H1 (cell line): ENCODE measurements at regions not wholly inside any gene's neighbourhood (a gene's known extent, or its start where the extent isn't known, plus 50 kb on each side); places are given as distances from the start of the nearest gene placed in this dataset.

Experiments
- CTCF ChIA-PET: fragments of 300-600 bp; sonication (Branson Sonifier 250); formaldehyde crosslinking; loops from one replicate; lab custom pipeline; 2021; ENCODE audit not compliant: partially characterized antibody; lab: Charles Lee
- POLR2A ChIA-PET: fragments of 300-600 bp; sonication (Branson Sonifier 250); formaldehyde crosslinking; loops from one replicate; lab custom pipeline; 2021; ENCODE audit warnings: inconsistent platforms; ENCODE audit not compliant: partially characterized antibody; lab: Charles Lee
- DNase-seq, 2 experiments: peaks; one replicate each; pipeline versions ENCODE4 v3.0.0 to v3.0.0-alpha.2; 2010 to 2022; ENCODE audit warnings: low spot score in 2 of 2, low read depth in 1 of 2, mixed read lengths in 1 of 2
- FAIRE-seq: peaks from 2 replicates; lab custom pipeline; 2011; peaks lifted over from hg19 to GRCh38; lab: Jason Lieb, UNC
- H2AFZ ChIP-seq: 2 replicates; pipeline ENCODE4 v1.8.1; 2012; ENCODE audit warnings: low read length, inconsistent platforms
- H2AK5ac ChIP-seq: 2 replicates; pipeline ENCODE4 v1.6.1; 2013; ENCODE audit warnings: low read depth, low read length
- H2BK120ac ChIP-seq: replicated peaks from 2 replicates; pipeline ENCODE3; 2013; ENCODE audit warnings: low read depth, low read length, inconsistent platforms
- H2BK12ac ChIP-seq: 2 replicates; pipeline ENCODE4 v1.6.1; 2013; ENCODE audit warnings: low read depth, low read length
- H2BK15ac ChIP-seq: 2 replicates; pipeline ENCODE4 v1.6.1; 2013; ENCODE audit warnings: low read length
- H2BK20ac ChIP-seq: 2 replicates; pipeline ENCODE4 v1.6.1; 2013; ENCODE audit warnings: low read length
- H2BK5ac ChIP-seq: 2 replicates; pipeline ENCODE4 v1.6.1; 2013; ENCODE audit warnings: low read depth, low read length
- H3K14ac ChIP-seq: 2 replicates; pipeline ENCODE4 v1.6.1; 2013; ENCODE audit warnings: inconsistent platforms; ENCODE audit not compliant: insufficient read length
- H3K18ac ChIP-seq: 2 replicates; pipeline ENCODE4 v1.6.1; 2013; ENCODE audit warnings: low read length; ENCODE audit errors: extremely low read depth
- H3K23ac ChIP-seq: 2 replicates; pipeline ENCODE4 v1.6.1; 2013; ENCODE audit warnings: inconsistent platforms; ENCODE audit not compliant: insufficient read length
- H3K23me2 ChIP-seq: 2 replicates; pipeline ENCODE4 v1.6.1; 2013; ENCODE audit warnings: low read depth, low read length
- H3K27ac ChIP-seq: 2 replicates; pipeline ENCODE4 v1.6.1; 2011; ENCODE audit warnings: low read depth, low read length, inconsistent platforms
- H3K27me3 ChIP-seq, 4 experiments: replicated peaks in 1 of 4; 1 replicate in 1 of 4; 2 replicates in 3 of 4; pipeline versions ENCODE4 v1.6.1 to v1.8.1; 2011 to 2013; ENCODE audit warnings: low read length in 3 of 4, mild to moderate bottlenecking in 3 of 4, inconsistent platforms in 2 of 4, mixed read lengths in 2 of 4, moderate library complexity in 1 of 4; ENCODE audit not compliant: control insufficient read depth in 3 of 4, insufficient read depth in 3 of 4; ENCODE audit errors: extremely low read depth in 1 of 4
- H3K36me3 ChIP-seq, 4 experiments: 2 replicates each; pipeline versions ENCODE4 v1.6.1 to v1.8.1; 2011 to 2013; ENCODE audit warnings: mild to moderate bottlenecking in 4 of 4, low read length in 3 of 4, moderate library complexity in 2 of 4, control low read depth in 1 of 4, inconsistent platforms in 1 of 4; ENCODE audit not compliant: insufficient read depth in 4 of 4, control insufficient read depth in 2 of 4
- H3K4ac ChIP-seq: replicated peaks from 2 replicates; pipeline ENCODE3; 2013; ENCODE audit warnings: low read length, low read depth, mixed read lengths, inconsistent platforms; ENCODE audit not compliant: insufficient read length
- H3K4me1 ChIP-seq, 4 experiments: replicated peaks in 1 of 4; 1 replicate in 1 of 4; 2 replicates in 3 of 4; pipeline versions ENCODE4 v1.6.1 to v1.8.1; 2011 to 2013; ENCODE audit warnings: low read length in 3 of 4, inconsistent platforms in 2 of 4, mixed read lengths in 1 of 4; ENCODE audit not compliant: insufficient read depth in 4 of 4, control insufficient read depth in 3 of 4
- H3K4me2 ChIP-seq, 2 experiments: 2 replicates each; pipeline versions ENCODE4 v1.6.1 to v1.8.1; 2011 to 2013; ENCODE audit warnings: low read depth in 2 of 2, low read length in 2 of 2, control low read depth in 1 of 2, inconsistent platforms in 1 of 2, mild to moderate bottlenecking in 1 of 2; ENCODE audit not compliant: insufficient read depth in 1 of 2
- H3K4me3 ChIP-seq, 4 experiments: fragments of 200-600, 300-600 bp in 1 of 4; sonication (generic), shearing (Covaris generic), sonication (Bioruptor Twin) in 1 of 4; 2 replicates each; pipeline versions ENCODE4 v1.5.1 to v1.8.1; 2011 to 2016; ENCODE audit warnings: low read length in 4 of 4, low read depth in 3 of 4, control low read depth in 2 of 4, inconsistent platforms in 2 of 4, mild to moderate bottlenecking in 2 of 4, mixed read lengths in 1 of 4, moderate library complexity in 1 of 4; ENCODE audit not compliant: insufficient read depth in 2 of 4; ENCODE audit errors: extremely low read depth in 1 of 4
- H3K56ac ChIP-seq: replicated peaks from 2 replicates; pipeline ENCODE3; 2013; ENCODE audit warnings: low read depth, mild to moderate bottlenecking, mixed read lengths, low read length, inconsistent platforms; ENCODE audit not compliant: insufficient read length
- H3K79me1 ChIP-seq: 2 replicates; pipeline ENCODE4 v1.6.1; 2013; ENCODE audit warnings: low read depth, low read length, control low read depth
- H3K79me2 ChIP-seq, 2 experiments: 2 replicates each; pipeline versions ENCODE4 v1.6.1 to v1.8.1; 2012 to 2013; ENCODE audit warnings: low read length in 2 of 2, mild to moderate bottlenecking in 2 of 2, inconsistent platforms in 1 of 2; ENCODE audit not compliant: insufficient read depth in 2 of 2, control insufficient read depth in 1 of 2
- H3K9ac ChIP-seq, 4 experiments: replicated peaks in 1 of 4; 1 replicate in 1 of 4; 2 replicates in 3 of 4; pipeline versions ENCODE4 v1.6.1 to v1.8.1; 2011 to 2013; ENCODE audit warnings: low read depth in 3 of 4, low read length in 3 of 4, control low read depth in 2 of 4, mild to moderate bottlenecking in 2 of 4, moderate library complexity in 2 of 4, inconsistent platforms in 1 of 4; ENCODE audit errors: extremely low read depth in 1 of 4
- H3K9me3 ChIP-seq, 2 experiments: 2 replicates each; pipeline versions ENCODE4 v1.6.1 to v1.8.1; 2012 to 2013; ENCODE audit warnings: mild to moderate bottlenecking in 2 of 2, moderate library complexity in 2 of 2, control low read depth in 1 of 2, inconsistent platforms in 1 of 2, low read depth in 1 of 2, low read length in 1 of 2, mixed read lengths in 1 of 2; ENCODE audit not compliant: insufficient read depth in 2 of 2
- H4K20me1 ChIP-seq, 2 experiments: replicated peaks in 1 of 2; 2 replicates each; pipeline versions ENCODE3 to v1.8.1; 2011 to 2013; ENCODE audit warnings: inconsistent platforms in 2 of 2, low read length in 2 of 2, mild to moderate bottlenecking in 1 of 2; ENCODE audit not compliant: insufficient read depth in 2 of 2, control insufficient read depth in 1 of 2
- H4K5ac ChIP-seq: 2 replicates; pipeline ENCODE4 v1.6.1; 2013; ENCODE audit warnings: low read length, low read depth, mixed read lengths, inconsistent platforms; ENCODE audit not compliant: insufficient read length
- H4K8ac ChIP-seq: 2 replicates; pipeline ENCODE4 v1.8.0; 2013; ENCODE audit warnings: mild to moderate bottlenecking, moderate library complexity, low read length, inconsistent platforms; ENCODE audit not compliant: insufficient read depth; ENCODE audit errors: extremely low read depth
- H4K91ac ChIP-seq: replicated peaks from 2 replicates; pipeline ENCODE3; 2013; ENCODE audit warnings: low read length, mixed read lengths, inconsistent platforms; ENCODE audit not compliant: insufficient read length
- BACH1 ChIP-seq: IDR thresholded peaks from 2 replicates; pipeline ENCODE4 v1.6.1; 2012; ENCODE audit warnings: low read length, improper control_type of control experiment
- BCL11A ChIP-seq, 2 experiments: IDR thresholded peaks; one replicate each; pipeline ENCODE4 v1.6.1; 2011; ENCODE audit warnings: low read depth in 2 of 2, low read length in 2 of 2, mild to moderate bottlenecking in 2 of 2
- GTF2F1 ChIP-seq: IDR thresholded peaks from 2 replicates; pipeline ENCODE4 v1.6.1; 2012; ENCODE audit warnings: low read depth, low read length, improper control_type of control experiment, borderline replicate concordance
- RNF2 ChIP-seq: fragments of 200-900, 300-1000 bp; sonication (generic); IDR thresholded peaks from 2 replicates; pipeline ENCODE4 v1.7.1; 2016; ENCODE audit warnings: borderline replicate concordance, low read depth, mild to moderate bottlenecking, antibody characterized with exemption, low read length; ENCODE audit not compliant: poor library complexity, severe bottlenecking; ENCODE audit errors: missing control alignments
- SP1 ChIP-seq: IDR thresholded peaks from 2 replicates; pipeline ENCODE4 v1.6.1; 2011; ENCODE audit warnings: low read depth, low read length
- SP2 ChIP-seq: IDR thresholded peaks from 2 replicates; pipeline ENCODE4 v1.6.1; 2012; ENCODE audit warnings: mild to moderate bottlenecking, low read length, inconsistent platforms
- SP4 ChIP-seq: IDR thresholded peaks from 2 replicates; pipeline ENCODE4 v1.6.1; 2012; ENCODE audit warnings: low read length, inconsistent platforms
- SUZ12 ChIP-seq: fragments of 200-600 bp; sonication (generic); IDR thresholded peaks from 2 replicates; pipeline ENCODE4 v1.6.1; 2012; ENCODE audit warnings: mild to moderate bottlenecking, inconsistent platforms, low read length, moderate library complexity, mixed read lengths
- TAF7 ChIP-seq: optimal IDR thresholded peaks from 2 replicates; pipeline ENCODE3; 2011; ENCODE audit warnings: low read depth, mild to moderate bottlenecking, inconsistent platforms, low read length, moderate library complexity, borderline replicate concordance
- WGBS, 2 experiments: shearing (Covaris generic) in 1 of 2; methylation state at CpG; one replicate each; pipeline versions ENCODE4 v1.1.6 to v1.1.7; 2013 to 2015; ENCODE audit warnings: low lambda C conversion rate in 2 of 2, mixed read lengths in 2 of 2, inconsistent platforms in 1 of 2, low coverage in 1 of 2, missing lambda C conversion rate in 1 of 2; ENCODE audit not compliant: insufficient replicate concordance in 2 of 2, insufficient coverage in 1 of 2, insufficient read length in 1 of 2; ENCODE audit errors: extremely low coverage in 1 of 2, missing lambda C conversion rate in 1 of 2; 5-methylcytosine and 5-hydroxymethylcytosine counted together

- no peak overlapping the region for H2BK120ac ChIP-seq
- no peak overlapping the region for H2BK5ac ChIP-seq
- H3K79me2 ChIP-seq, result no peaks in the 10 kb centered on the region
- H3K23ac ChIP-seq, result no peak overlapping the region
- no peak overlapping the region for H2AFZ ChIP-seq
- no peak overlapping the region for H4K91ac ChIP-seq
- no peak overlapping the region for H4K5ac ChIP-seq
- DNase-seq, result no peak
- H3K4me2 ChIP-seq, result peak overlapping the region; percentile 80 to 95
- peaks cover 0 to 6% of the 10 kb centered on the region in 2 experiments; a peak in 3 of 4 replicates for H3K9me3 ChIP-seq
- H2AK5ac ChIP-seq, result no peak overlapping the region
- no peak overlapping the region for H2BK20ac ChIP-seq
- H3K79me1 ChIP-seq, result no peaks in the 10 kb centered on the region
- H3K23me2 ChIP-seq, result peaks cover 9% of the 10 kb centered on the region; the same call in 1 of the 2 replicates
- H3K56ac ChIP-seq, result no peak overlapping the region
- FAIRE-seq, result no peak
- H3K27ac ChIP-seq, result no peak overlapping the region
- peaks cover 24 to 51% (median 37%) of the 10 kb centered on the region in 4 experiments for H3K27me3 ChIP-seq
- TF ChIP-seq SP2, result no peak
- no peak for TF ChIP-seq RNF2
- TF ChIP-seq SUZ12, result no peak; the same call in 1 of the 2 replicates
- no peak for TF ChIP-seq BCL11A (IDR thresholded peaks at IDR 0.05; ENCODE audit: low read depth in 2 of 2, low read length in 2 of 2)
- no peak for TF ChIP-seq BACH1
- TF ChIP-seq GTF2F1, result no peak
- no peak for TF ChIP-seq SP4
- no peak for TF ChIP-seq TAF7
- TF ChIP-seq SP1, result no peak
- no peak overlapping the region for H3K14ac ChIP-seq
- 54% methylated on average over 11 of the region's 17 CpGs; no CpG with 5 or more reads in 1 of the 2 experiments for WGBS, 2 experiments
- H2BK15ac ChIP-seq, result no peak overlapping the region
- no peak overlapping the region for H3K4ac ChIP-seq
- H4K20me1 ChIP-seq, result peaks cover 0 to 1% of the 10 kb centered on the region in 2 experiments
- H3K36me3 ChIP-seq, result no peaks in the 10 kb centered on the region
- no peak overlapping the region for H3K18ac ChIP-seq
- peak overlapping the region; percentile 4; the same call in 1 of the 2 replicates for H4K8ac ChIP-seq
- POLR2A ChIA-PET, result no interaction called here
- H3K4me1 ChIP-seq, result peaks cover 0 to 16% (median 4%) of the 10 kb centered on the region in 4 experiments
- peak overlapping the region in 1 of 4 experiments; percentile 64; a peak in 2 of 8 replicates for H3K4me3 ChIP-seq
- H3K9ac ChIP-seq, result no peak overlapping the region
- H2BK12ac ChIP-seq, result no peak overlapping the region
- CTCF ChIA-PET, result no interaction called here
Measured at GRCh38 chr22:49672014-49672516, 155.6 kb downstream of the BRD1 start.
